HEK293 (cell line): ENCODE measurements at regions not wholly inside any gene's neighbourhood (a gene's known extent, or its start where the extent isn't known, plus 50 kb on each side); places are given as distances from the start of the nearest gene placed in this dataset.

Experiments
- CTCF ChIA-PET: fragments of 350-600 bp; formaldehyde crosslinking; extraction: SDS; loops from one replicate; lab custom pipeline; 2021; ENCODE audit warnings: antibody characterized with exemption; lab: Yijun Ruan, JAX
- POLR2A ChIA-PET: fragments of 300-600 bp; formaldehyde crosslinking; extraction: SDS; loops from one replicate; lab custom pipeline; 2020; ENCODE audit warnings: antibody characterized with exemption, inconsistent platforms; lab: Yijun Ruan, JAX
- H3K27ac ChIP-seq: fragments of 200-500 bp; sonication (Bioruptor generic); 2 replicates; pipeline ENCODE4 v1.5.1; 2014; ENCODE audit warnings: low read depth, low read length, control low read depth, inconsistent platforms; ENCODE audit errors: extremely low read depth
- H3K36me3 ChIP-seq, 2 experiments: fragments of 200-500 bp in 1 of 2; sonication (Bioruptor generic) in 1 of 2; 1 replicate in 1 of 2; 2 replicates in 1 of 2; pipeline ENCODE4 v1.5.1; 2014 to 2017; ENCODE audit warnings: inconsistent platforms in 2 of 2, low read length in 2 of 2; ENCODE audit not compliant: control insufficient read depth in 2 of 2, insufficient read depth in 1 of 2
- H3K4me1 ChIP-seq: fragments of 200-500 bp; sonication (Bioruptor generic); 2 replicates; pipeline ENCODE4 v1.5.1; 2014; ENCODE audit warnings: mild to moderate bottlenecking, low read length, inconsistent platforms; ENCODE audit not compliant: control insufficient read depth, insufficient read depth
- H3K4me3 ChIP-seq: 2 replicates; pipeline ENCODE4 v1.5.1; 2011; ENCODE audit warnings: low read depth, mild to moderate bottlenecking, control low read depth, low read length, moderate library complexity
- H3K9me3 ChIP-seq: fragments of 200-500 bp; sonication (Bioruptor generic); 2 replicates; pipeline ENCODE4 v1.5.1; 2014; ENCODE audit warnings: low read depth, low read length, inconsistent platforms; ENCODE audit not compliant: control insufficient read depth, insufficient read depth
- GFI1B ChIP-seq: fragments of 450-650 bp; formaldehyde crosslinking; IDR thresholded peaks from 2 replicates; pipeline ENCODE4 v1.5.1; 2016; ENCODE audit warnings: missing biosample characterization, missing genetic modification characterization
- GLIS1 ChIP-seq: fragments of 450-650 bp; formaldehyde crosslinking; IDR thresholded peaks from 2 replicates; pipeline ENCODE4 v1.5.1; 2016; ENCODE audit warnings: missing biosample characterization, missing genetic modification characterization
- KLF10 ChIP-seq: fragments of 450-650 bp; IDR thresholded peaks from 2 replicates; pipeline ENCODE4 v1.5.1; 2018; ENCODE audit warnings: missing biosample characterization, mild to moderate bottlenecking, missing genetic modification characterization
- PATZ1 ChIP-seq: fragments of 450-650 bp; formaldehyde crosslinking; IDR thresholded peaks from 2 replicates; pipeline ENCODE4 v1.5.1; 2016; ENCODE audit warnings: missing biosample characterization, missing genetic modification characterization
- REST ChIP-seq: fragments of 450-650 bp; formaldehyde crosslinking; IDR thresholded peaks from 2 replicates; pipeline ENCODE4 v1.5.1; 2016; ENCODE audit warnings: missing biosample characterization, missing genetic modification characterization
- SP2 ChIP-seq: fragments of 450-650 bp; formaldehyde crosslinking; IDR thresholded peaks from 2 replicates; pipeline ENCODE4 v1.5.1; 2016; ENCODE audit warnings: missing biosample characterization, missing genetic modification characterization
- ZBTB11 ChIP-seq: fragments of 450-650 bp; formaldehyde crosslinking; conservative IDR thresholded peaks from 2 replicates; pipeline ENCODE4 v1.5.1; 2016; ENCODE audit warnings: low read depth, missing biosample characterization, missing genetic modification characterization
- ZBTB17 ChIP-seq: fragments of 450-650 bp; formaldehyde crosslinking; IDR thresholded peaks from 2 replicates; pipeline ENCODE4 v1.5.1; 2016; ENCODE audit warnings: missing biosample characterization, missing genetic modification characterization
- ZBTB20 ChIP-seq: fragments of 450-650 bp; formaldehyde crosslinking; IDR thresholded peaks from 2 replicates; pipeline ENCODE4 v1.5.1; 2016; ENCODE audit warnings: missing biosample characterization, missing genetic modification characterization
- ZNF112 ChIP-seq: fragments of 450-650 bp; formaldehyde crosslinking; IDR thresholded peaks from 2 replicates; pipeline ENCODE4 v1.5.0; 2017; ENCODE audit warnings: missing biosample characterization, missing genetic modification characterization
- ZNF140 ChIP-seq: fragments of 450-650 bp; formaldehyde crosslinking; IDR thresholded peaks from 2 replicates; pipeline ENCODE4 v1.5.1; 2016; ENCODE audit warnings: missing biosample characterization, missing genetic modification characterization
- ZNF184 ChIP-seq: fragments of 450-650 bp; IDR thresholded peaks from 2 replicates; pipeline ENCODE4 v1.5.1; 2018; ENCODE audit warnings: missing biosample characterization, mild to moderate bottlenecking, missing genetic modification characterization
- ZNF350 ChIP-seq: fragments of 450-650 bp; formaldehyde crosslinking; IDR thresholded peaks from 2 replicates; pipeline ENCODE4 v1.5.0; 2017; ENCODE audit warnings: missing biosample characterization, mild to moderate bottlenecking, missing genetic modification characterization
- ZNF362 ChIP-seq: fragments of 450-650 bp; formaldehyde crosslinking; IDR thresholded peaks from 2 replicates; pipeline ENCODE4 v1.5.1; 2016; ENCODE audit warnings: missing biosample characterization, missing genetic modification characterization
- ZNF433 ChIP-seq: fragments of 450-650 bp; formaldehyde crosslinking; IDR thresholded peaks from 2 replicates; pipeline ENCODE4 v1.5.1; 2016; ENCODE audit warnings: missing biosample characterization, missing genetic modification characterization, low read depth
- ZNF449 ChIP-seq: fragments of 450-650 bp; formaldehyde crosslinking; IDR thresholded peaks from 2 replicates; pipeline ENCODE4 v1.5.1; 2017; ENCODE audit warnings: missing biosample characterization, mild to moderate bottlenecking, missing genetic modification characterization, moderate library complexity
- ZNF510 ChIP-seq: fragments of 450-650 bp; formaldehyde crosslinking; IDR thresholded peaks from 2 replicates; pipeline ENCODE4 v1.5.1; 2018; ENCODE audit warnings: mild to moderate bottlenecking, missing genetic modification characterization, missing biosample characterization; ENCODE audit not compliant: insufficient replicate concordance
- ZNF558 ChIP-seq: fragments of 450-650 bp; formaldehyde crosslinking; IDR thresholded peaks from 2 replicates; pipeline ENCODE4 v1.5.1; 2016; ENCODE audit warnings: missing biosample characterization, missing genetic modification characterization
- ZNF561 ChIP-seq: fragments of 450-650 bp; IDR thresholded peaks from 2 replicates; pipeline ENCODE4 v1.5.1; 2018; ENCODE audit warnings: missing biosample characterization, missing genetic modification characterization, borderline replicate concordance
- ZNF623 ChIP-seq: fragments of 450-650 bp; formaldehyde crosslinking; IDR thresholded peaks from 2 replicates; pipeline ENCODE4 v1.5.1; 2016; ENCODE audit warnings: missing biosample characterization, missing genetic modification characterization
- ZNF639 ChIP-seq: fragments of 450-650 bp; formaldehyde crosslinking; IDR thresholded peaks from 2 replicates; pipeline ENCODE4 v1.5.1; 2016; ENCODE audit warnings: missing biosample characterization, missing genetic modification characterization
- ZNF670 ChIP-seq: fragments of 450-650 bp; formaldehyde crosslinking; IDR thresholded peaks from 2 replicates; pipeline ENCODE4 v1.5.1; 2016; ENCODE audit warnings: missing biosample characterization, missing genetic modification characterization, low read depth
- ZNF777 ChIP-seq: fragments of 450-650 bp; formaldehyde crosslinking; IDR thresholded peaks from 2 replicates; pipeline ENCODE4 v1.5.1; 2017; ENCODE audit warnings: missing biosample characterization, missing genetic modification characterization, borderline replicate concordance
- ZNF785 ChIP-seq: fragments of 450-650 bp; formaldehyde crosslinking; IDR thresholded peaks from 2 replicates; pipeline ENCODE4 v1.5.1; 2016; ENCODE audit warnings: missing biosample characterization, missing genetic modification characterization

GRCh38 chr20:52859156-52859876 lies 112.8 kb upstream of the TSHZ2 start:
- ChIA-PET POLR2A (no interaction called here), CTCF (no interaction called here)
- Histone ChIP-seq H3K27ac (no peak overlapping the region), H3K4me1 (no peaks in the 10 kb centered on the region), H3K9me3 (no peaks in the 10 kb centered on the region), H3K4me3 (no peak overlapping the region), H3K36me3 (no peaks in the 10 kb centered on the region)
- TF ChIP-seq KLF10 (tag by site-specific recombination) (no peak), ZNF785 (no peak), SP2 (tag by site-specific recombination) (no peak), ZNF350 (no peak), ZBTB20 (tag by site-specific recombination) (no peak), ZBTB11 (no peak), ZNF184 (tag by site-specific recombination) (no peak), ZNF623 (no peak), ZNF362 (tag by site-specific recombination) (no peak), REST (tag by site-specific recombination) (no peak), ZNF670 (tag by site-specific recombination) (no peak), ZNF449 (tag by site-specific recombination) (no peak), ZNF558 (tag by site-specific recombination) (no peak), ZNF112 (tag by site-specific recombination) (no peak), ZNF561 (no peak), GFI1B (no peak), ZNF140 (tag by site-specific recombination) (no peak)

GRCh38 chr20:52852714-52853113 lies 119.4 kb upstream of the TSHZ2 start:
- POLR2A ChIA-PET: no interaction called here
- CTCF ChIA-PET: no interaction called here
- TF ChIP-seq ZNF777 (tag by site-specific recombination) (no peak), ZNF433 (tag by site-specific recombination) (no peak), GLIS1 (tag by site-specific recombination) (no peak), ZNF510 (tag by site-specific recombination) (no peak), ZNF639 (tag by site-specific recombination) (no peak), PATZ1 (tag by site-specific recombination) (no peak), ZBTB17 (tag by site-specific recombination) (no peak)

More at GRCh38 chr20:52852714-52853113, 119.4 kb upstream of the TSHZ2 start:
- Histone ChIP-seq H3K9me3 (no peaks in the 10 kb centered on the region), H3K4me1 (no peaks in the 10 kb centered on the region; the same call in 1 of the 2 replicates), H3K36me3 (no peaks in the 10 kb centered on the region), H3K4me3 (no peak overlapping the region), H3K27ac (no peak overlapping the region)
